NCI-H526 (cell line): ENCODE measurements at regions not wholly inside any gene's neighbourhood (a gene's known extent, or its start where the extent isn't known, plus 50 kb on each side); places are given as distances from the start of the nearest gene placed in this dataset.
"Not testable (repeated sequence)": the region's sequence is repeated elsewhere in the genome, so short reads cannot be mapped to it uniquely, and the experiment has no call there.

Source experiments
- DNase-seq, 2 experiments: peaks; one replicate each; lab custom pipeline; 2025; lab: John Stamatoyannopoulos, UW

DNA sequence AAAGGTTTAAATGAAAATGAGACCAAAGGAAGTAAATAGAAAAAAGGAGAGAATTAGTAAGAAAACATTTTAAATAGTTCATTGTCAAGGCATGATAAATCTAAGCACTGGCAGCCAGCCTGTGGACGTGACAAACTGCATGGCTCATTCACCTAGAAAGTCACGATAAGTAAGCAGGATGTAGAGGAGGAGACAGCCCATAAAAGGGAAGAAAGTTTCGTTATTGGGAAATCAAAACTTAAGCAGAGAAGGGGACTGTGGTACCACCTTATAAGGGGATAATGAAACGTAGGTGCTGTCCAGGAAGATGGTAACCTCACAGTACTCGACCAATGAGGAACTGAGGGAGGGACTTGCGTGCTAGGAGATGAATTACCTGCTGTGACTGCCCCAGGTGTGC, 494.5 kb upstream of the GRAMD2B start:
- DNase-seq, result no peak

DNA sequence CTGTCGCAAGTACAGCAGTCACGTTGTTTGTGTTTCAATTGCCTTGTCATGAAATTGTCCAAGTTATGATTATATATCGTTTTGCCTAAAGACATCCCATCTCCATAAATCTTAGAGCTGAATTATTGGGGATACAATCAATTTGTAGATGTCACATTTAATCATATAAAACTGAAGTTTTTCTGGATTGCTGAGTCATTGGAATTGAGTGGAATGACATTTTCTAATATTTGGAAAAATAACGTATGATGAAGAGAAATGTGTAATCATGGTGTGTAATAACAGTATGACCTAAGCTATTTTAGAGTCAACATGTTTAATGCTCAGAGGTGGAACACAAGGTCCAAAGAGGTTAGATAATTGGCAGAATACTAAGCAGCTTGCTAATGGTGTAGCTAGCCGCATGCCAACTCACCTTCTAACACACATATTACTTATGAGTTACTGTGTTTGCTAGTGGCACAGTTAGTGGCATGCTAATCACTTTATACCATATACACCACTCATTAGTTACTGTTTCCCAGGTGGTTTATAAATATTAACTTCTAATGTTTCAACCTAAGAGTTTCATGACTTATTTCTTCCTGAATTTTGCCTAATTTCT, 473.1 kb upstream of the GRAMD2B start:
- no peak for DNase-seq

DNA sequence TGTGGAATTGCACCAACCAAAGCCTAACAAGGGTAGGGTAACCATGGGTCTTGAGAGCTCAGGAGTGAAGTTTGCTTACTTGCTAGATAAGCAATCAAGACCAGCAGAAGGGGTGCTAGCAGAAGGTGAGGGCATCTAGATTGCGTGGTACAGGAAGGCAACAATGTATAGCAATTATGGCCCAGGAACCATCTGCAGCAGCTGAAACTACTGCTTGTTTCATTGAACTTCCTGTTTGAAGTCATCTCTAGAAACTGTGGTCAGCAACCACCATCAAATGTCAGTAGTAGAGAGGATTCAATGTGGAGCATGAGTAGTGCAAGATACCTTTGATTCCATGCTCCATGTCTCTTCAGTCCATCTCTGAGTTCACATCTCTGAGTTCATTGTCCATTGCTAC, 462.1 kb upstream of the GRAMD2B start:
- no peak for DNase-seq

DNA sequence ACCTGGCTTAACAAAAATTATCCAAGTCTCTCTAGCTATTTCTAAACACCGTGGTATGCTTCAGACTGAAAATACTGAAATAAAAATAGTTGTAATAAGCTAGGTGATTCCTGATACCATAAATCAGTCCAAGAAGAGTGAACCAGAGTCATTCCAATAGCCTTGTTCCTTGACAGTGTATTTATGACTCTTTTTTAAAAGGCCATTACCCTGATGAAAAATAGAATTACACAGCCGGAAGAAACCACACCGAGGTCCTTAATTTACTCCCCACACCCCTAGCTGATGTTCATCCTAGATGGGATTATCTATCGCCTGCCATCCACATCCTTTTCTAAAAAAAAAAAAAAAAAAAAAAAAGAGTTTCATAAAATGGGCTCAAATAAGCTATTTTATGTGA, 457.6 kb upstream of the GRAMD2B start:
- DNase-seq, result no peak

DNA sequence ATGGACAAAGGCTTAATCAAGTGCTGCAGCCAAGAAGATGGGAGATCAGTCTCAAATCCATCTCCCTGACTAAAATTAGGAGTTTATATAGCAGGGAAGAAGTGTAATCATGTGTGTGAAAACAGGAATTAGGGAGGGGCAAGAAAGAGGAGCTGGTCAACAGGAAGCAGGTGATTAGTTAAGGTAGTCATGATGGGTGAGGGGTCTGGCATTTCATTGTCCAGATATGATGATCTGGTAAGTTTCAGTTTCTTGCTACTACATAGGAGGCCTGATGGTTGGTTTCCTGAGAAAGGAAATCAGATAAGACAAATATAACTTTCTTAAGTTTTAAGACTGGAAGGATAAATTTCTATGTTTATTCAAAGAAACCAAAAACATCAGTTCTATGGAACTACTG, 455.6 kb upstream of the GRAMD2B start:
- DNase-seq, result no peak

- DNase-seq, result no peak
Measured at GRCh38 chr5:125969011-125969813, 454.0 kb upstream of the GRAMD2B start.

DNA sequence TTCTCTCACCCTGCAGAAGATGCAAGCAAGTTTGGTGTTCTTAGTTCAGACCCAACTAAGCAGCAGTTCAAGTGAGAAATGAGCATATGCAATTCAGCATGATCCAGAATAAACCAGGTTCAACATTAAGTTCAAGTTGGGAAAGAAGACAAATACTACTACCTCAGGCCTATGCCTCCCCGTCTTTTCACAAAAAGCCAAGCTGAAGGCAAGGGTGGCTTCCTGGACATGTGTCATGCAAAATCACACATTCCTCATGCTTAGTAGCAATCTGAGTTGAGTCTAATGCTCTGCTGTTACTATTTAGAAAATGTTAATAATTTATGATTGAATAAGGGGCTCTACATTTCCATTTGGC, 453.4 kb upstream of the GRAMD2B start:
- DNase-seq, result no peak

GRCh38 chr5:125970631-125971307, 452.4 kb upstream of the GRAMD2B start:
- peak; percentile 17 to 61 for DNase-seq

DNA sequence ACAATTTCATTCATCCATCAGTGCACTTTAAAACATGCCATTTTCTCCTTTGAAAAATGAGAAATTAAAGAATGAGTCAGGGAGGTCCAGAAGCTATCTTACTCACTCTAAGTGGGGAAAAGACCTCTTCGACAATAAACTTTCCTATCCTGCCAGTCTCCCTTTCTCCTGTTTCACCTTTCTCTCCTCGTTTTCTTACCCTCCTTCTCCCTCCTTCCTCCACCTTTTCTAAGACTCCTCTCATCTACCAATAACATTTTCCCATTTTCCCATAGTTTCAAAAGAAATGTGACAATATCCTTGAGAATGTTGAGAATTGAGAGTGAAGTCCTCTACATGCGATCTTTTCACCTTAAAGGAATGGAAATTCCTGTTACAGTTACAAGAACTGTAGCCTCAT, 450.5 kb upstream of the GRAMD2B start:
- no peak for DNase-seq

DNA sequence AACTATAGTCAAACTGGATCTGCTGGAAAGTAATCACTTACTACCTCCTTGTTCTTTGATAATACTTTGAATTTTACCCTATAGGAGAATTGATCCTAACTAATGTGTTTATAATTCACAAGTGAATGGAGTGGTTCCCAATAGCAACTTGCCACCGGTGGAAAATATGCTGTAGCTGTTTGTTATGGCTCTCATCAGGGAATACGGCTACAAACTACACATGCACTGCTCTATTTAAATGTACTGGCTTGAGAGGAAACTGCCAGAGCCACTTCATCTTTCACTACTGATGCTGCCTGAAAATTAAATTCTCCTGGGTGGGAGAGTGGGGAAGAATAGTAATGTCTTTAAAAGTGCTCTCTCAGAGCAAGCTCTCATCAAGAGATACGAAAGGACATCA, 448.5 kb upstream of the GRAMD2B start:
- DNase-seq, result no peak

- DNase-seq, result no peak
Measured at GRCh38 chr5:125976421-125977000, 446.7 kb upstream of the GRAMD2B start.

GRCh38 chr5:125978015-125978414, 445.2 kb upstream of the GRAMD2B start:
- DNase-seq, result peak in 1 of 2 experiments; percentile 1

DNA sequence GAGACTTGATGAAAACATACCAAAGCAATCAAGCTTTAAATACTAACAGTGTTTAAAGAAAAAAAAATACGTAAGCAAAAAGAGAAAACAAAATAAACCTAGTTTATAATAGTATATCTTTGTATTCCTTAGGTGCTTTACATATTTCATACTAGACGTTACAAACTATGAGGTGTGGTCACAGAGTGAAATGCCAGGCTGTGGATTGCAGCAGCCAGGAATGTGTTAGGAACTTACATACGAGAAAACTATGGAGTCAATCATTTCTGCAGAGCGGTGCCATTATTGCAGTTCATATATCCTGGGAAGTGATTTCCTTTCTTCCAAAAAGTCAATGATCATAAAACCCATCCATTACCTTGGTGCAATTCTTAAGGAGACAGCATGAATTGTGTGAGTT, 443.6 kb upstream of the GRAMD2B start:
- DNase-seq, result peak; percentile 15 to 25

DNA sequence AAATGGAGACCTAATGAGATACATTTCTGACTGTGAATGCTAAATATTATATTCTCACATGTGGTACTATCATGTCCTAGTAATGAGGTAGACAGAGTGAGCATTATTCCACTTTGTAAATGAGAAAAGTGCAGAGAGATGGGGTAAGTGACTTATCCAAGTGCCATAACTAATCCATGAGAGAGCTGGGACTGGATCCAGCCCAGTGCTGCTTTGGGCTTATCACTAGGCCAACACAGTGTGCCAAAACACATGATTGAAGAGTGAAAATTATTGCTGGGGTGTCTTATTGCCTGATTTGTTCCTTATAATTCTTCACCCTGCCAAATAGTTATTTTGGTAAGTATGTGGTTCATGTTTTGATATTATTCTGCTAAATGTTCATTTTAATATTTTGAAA, 442.2 kb upstream of the GRAMD2B start:
- no peak for DNase-seq

- DNase-seq, result no peak
Measured at GRCh38 chr5:125987677-125988255, 435.4 kb upstream of the GRAMD2B start.

DNA sequence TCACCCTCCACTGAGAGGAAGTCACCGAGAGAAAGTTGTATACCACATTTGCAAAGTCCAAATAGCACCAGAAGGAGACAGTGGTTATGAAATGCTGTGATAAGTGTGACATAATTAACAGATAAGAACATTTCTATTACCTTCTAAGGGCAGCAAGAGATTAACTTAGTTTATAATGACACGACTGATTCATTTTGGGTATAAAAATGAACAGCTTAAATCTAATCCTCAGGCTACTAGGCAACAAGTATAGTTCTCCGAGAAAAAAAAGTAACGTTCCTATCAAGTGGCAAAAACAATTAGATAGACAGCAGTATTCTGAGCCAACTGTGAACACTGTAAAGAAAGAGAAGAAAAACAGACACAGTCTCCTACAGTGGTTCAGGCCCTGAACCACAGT, 431.2 kb upstream of the GRAMD2B start:
- DNase-seq, result no peak

DNA sequence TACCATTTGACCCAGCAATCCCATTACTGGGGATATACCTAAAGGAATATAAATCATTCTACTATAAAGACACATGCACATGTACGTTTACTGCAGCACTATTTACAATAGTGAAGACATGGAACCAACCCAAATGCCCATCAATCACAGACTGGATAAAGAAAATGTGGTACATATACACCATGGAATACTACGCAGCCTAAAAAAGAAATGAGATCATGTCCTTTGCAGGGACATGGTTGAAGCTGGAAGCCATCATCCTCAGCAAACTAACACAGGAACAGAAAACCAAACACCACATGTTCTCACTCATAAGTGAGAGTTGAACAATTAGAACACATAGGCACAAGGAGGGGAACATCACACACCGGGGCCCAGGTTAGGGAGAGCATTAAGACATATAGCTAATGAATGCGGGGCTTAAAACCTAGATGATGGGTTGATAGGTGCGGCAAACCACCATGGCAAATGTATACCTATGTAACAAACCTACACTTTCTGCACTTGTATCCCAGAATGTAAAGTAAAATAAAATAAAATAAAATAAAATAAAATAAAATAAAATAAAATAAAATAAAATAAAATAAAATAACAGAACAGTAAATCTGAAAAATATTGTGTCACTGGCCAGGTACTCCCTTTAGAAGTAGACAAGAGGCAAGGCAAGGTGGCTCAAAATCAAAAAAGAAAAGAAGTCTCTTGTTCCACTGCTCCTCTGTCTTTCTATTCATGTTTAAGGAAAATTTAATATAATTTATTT, 423.8 kb upstream of the GRAMD2B start:
- not testable (repeated sequence) for DNase-seq

- no peak for DNase-seq
Measured at GRCh38 chr5:126000507-126000906, 422.7 kb upstream of the GRAMD2B start.

- DNase-seq, result no peak
Measured at GRCh38 chr5:126002222-126002897, 420.8 kb upstream of the GRAMD2B start.

DNA sequence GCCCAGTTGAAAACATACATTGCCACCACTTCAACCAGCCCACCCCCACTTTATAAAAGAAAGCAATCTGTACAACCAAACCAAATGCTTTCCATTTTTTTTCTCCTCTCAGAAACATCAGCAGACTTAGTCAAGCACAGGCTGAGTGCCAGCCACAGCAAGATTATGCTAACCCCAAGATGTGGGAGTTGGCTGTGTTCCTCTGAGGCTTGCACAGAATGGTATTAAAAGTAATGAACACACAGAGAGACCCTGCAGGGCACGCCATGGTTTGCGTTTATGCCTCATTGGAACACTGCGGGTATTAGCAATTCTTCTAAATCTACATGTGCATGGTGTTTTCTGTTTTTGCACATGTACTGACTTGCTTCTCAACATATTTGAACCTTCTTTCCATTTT, 419.9 kb upstream of the GRAMD2B start:
- no peak for DNase-seq

DNA sequence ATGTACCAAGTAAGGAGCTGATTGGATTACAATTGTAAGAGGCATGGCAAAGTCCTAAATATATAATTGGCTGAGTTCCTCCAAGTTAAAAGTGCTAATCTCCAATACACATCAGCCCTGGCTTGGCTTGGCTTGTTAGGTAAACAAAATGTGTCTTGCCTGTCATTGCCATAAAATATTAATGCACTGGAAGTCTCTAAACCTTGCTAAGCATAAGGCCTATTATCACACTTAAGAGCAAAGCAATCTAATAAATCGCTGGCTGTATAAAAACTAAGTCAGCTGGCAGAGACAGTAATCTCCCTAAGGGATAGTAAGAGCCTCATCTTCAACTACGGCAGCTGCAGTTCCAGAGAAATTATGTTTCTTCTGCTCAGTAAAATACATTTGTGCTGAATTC, 418.6 kb upstream of the GRAMD2B start:
- no peak for DNase-seq
